ENCODE measurements at regions not wholly inside any gene's neighbourhood (a gene's known extent, or its start where the extent isn't known, plus 50 kb on each side); places are given as distances from the start of the nearest gene placed in this dataset.

- H3K27me3 ChIP-seq (ENCODE audit: low read depth, low read length): no peaks in the 10 kb centered on the region
- peak overlapping the region; percentile 42; the same call in 1 of the 2 replicates for H3K27ac ChIP-seq (ENCODE audit: low read length)
- no peaks in the 10 kb centered on the region for H3K9me3 ChIP-seq (ENCODE audit: insufficient read depth, low read length)
- peaks cover 39% of the 10 kb centered on the region for H3K4me1 ChIP-seq (ENCODE audit: low read length)
- no peaks in the 10 kb centered on the region for H3K79me2 ChIP-seq (ENCODE audit: low read length)
- H3K9ac ChIP-seq (ENCODE audit: low read length): peak overlapping the region; percentile 64; the same call in 1 of the 2 replicates
- peak overlapping the region; percentile 75; the same call in 1 of the 2 replicates for H3K4me2 ChIP-seq (ENCODE audit: low read length)
- H3K36me3 ChIP-seq (replicated peaks; ENCODE audit: low read depth, low read length): peaks cover 3% of the 10 kb centered on the region
- no peak overlapping the region for H2AFZ ChIP-seq (ENCODE audit: low read depth, low read length)
- H3K4me3 ChIP-seq (ENCODE audit: low read length): no peak overlapping the region
- TF ChIP-seq EZH2phosphoT487 (IDR thresholded peaks at IDR 0.05; ENCODE audit: low read depth) (no peak), CTCF (IDR thresholded peaks at IDR 0.05; ENCODE audit: low read depth, low read length) (no peak)
- no peaks in the 10 kb centered on the region for H4K20me1 ChIP-seq (ENCODE audit: insufficient read depth, low read length)
Measured at GRCh38 chr5:54720341-54720740, 202.8 kb downstream of the SNX18 start.

- H3K27ac ChIP-seq (ENCODE audit: low read length): peak overlapping the region; percentile 42
- H2AFZ ChIP-seq (ENCODE audit: low read depth, low read length): 0 out of 2 replicates have a peak overlapping the region, but pooled peaks have one; percentile 3
- H3K27me3 ChIP-seq (ENCODE audit: low read depth, low read length): no peaks in the 10 kb centered on the region
- no peaks in the 10 kb centered on the region for H3K79me2 ChIP-seq (ENCODE audit: low read length)
- H4K20me1 ChIP-seq (ENCODE audit: insufficient read depth, low read length): no peaks in the 10 kb centered on the region
- H3K4me2 ChIP-seq (ENCODE audit: low read length): peak overlapping the region; percentile 75
- H3K9me3 ChIP-seq (ENCODE audit: insufficient read depth, low read length): 0 out of 2 replicates have a peak, but pooled peaks cover 2% of the 10 kb centered on the region
- peak overlapping the region; percentile 64 for H3K9ac ChIP-seq (ENCODE audit: low read length)
- peaks cover 39% of the 10 kb centered on the region for H3K4me1 ChIP-seq (ENCODE audit: low read length)
- H3K4me3 ChIP-seq (ENCODE audit: low read length): peak overlapping the region; percentile 26; the same call in 1 of the 2 replicates
- H3K36me3 ChIP-seq (replicated peaks; ENCODE audit: low read depth, low read length): peaks cover 3% of the 10 kb centered on the region
- TF ChIP-seq EZH2phosphoT487 (IDR thresholded peaks at IDR 0.05; ENCODE audit: low read depth): no peak
- no peak for TF ChIP-seq CTCF (IDR thresholded peaks at IDR 0.05; ENCODE audit: low read depth, low read length)
Measured at GRCh38 chr5:54719384-54720283, 202.1 kb downstream of the SNX18 start.

GRCh38 chr5:54718656-54719055 is 201.1 kb downstream of the SNX18 start:
- Histone ChIP-seq H3K27me3 (ENCODE audit: low read depth, low read length) (no peaks in the 10 kb centered on the region), H3K4me3 (ENCODE audit: low read length) (peak overlapping the region; percentile 63; the same call in 1 of the 2 replicates), H3K9ac (ENCODE audit: low read length) (peak overlapping the region; percentile 64), H2AFZ (ENCODE audit: low read depth, low read length) (no peak overlapping the region), H3K79me2 (ENCODE audit: low read length) (no peaks in the 10 kb centered on the region), H3K36me3 (replicated peaks; ENCODE audit: low read depth, low read length) (peaks cover 3% of the 10 kb centered on the region), H3K4me2 (ENCODE audit: low read length) (peak overlapping the region; percentile 75), H3K9me3 (ENCODE audit: insufficient read depth, low read length) (0 out of 2 replicates have a peak, but pooled peaks cover 4% of the 10 kb centered on the region), H3K4me1 (ENCODE audit: low read length) (peaks cover 39% of the 10 kb centered on the region), H3K27ac (ENCODE audit: low read length) (peak overlapping the region; percentile 98), H4K20me1 (ENCODE audit: insufficient read depth, low read length) (no peaks in the 10 kb centered on the region)
- TF ChIP-seq CTCF (IDR thresholded peaks at IDR 0.05; ENCODE audit: low read depth, low read length): no peak
- no peak for TF ChIP-seq EZH2phosphoT487 (IDR thresholded peaks at IDR 0.05; ENCODE audit: low read depth)

GRCh38 chr5:54717870-54718269 is 200.3 kb downstream of the SNX18 start:
- H2AFZ ChIP-seq (ENCODE audit: low read depth, low read length): no peak overlapping the region
- H4K20me1 ChIP-seq (ENCODE audit: insufficient read depth, low read length): no peaks in the 10 kb centered on the region
- H3K9ac ChIP-seq (ENCODE audit: low read length): peak overlapping the region; percentile 64
- H3K27ac ChIP-seq (ENCODE audit: low read length): peak overlapping the region; percentile 98
- 0 out of 2 replicates have a peak, but pooled peaks cover 4% of the 10 kb centered on the region for H3K9me3 ChIP-seq (ENCODE audit: insufficient read depth, low read length)
- H3K27me3 ChIP-seq (ENCODE audit: low read depth, low read length): no peaks in the 10 kb centered on the region
- peak overlapping the region; percentile 75 for H3K4me2 ChIP-seq (ENCODE audit: low read length)
- no peaks in the 10 kb centered on the region for H3K79me2 ChIP-seq (ENCODE audit: low read length)
- peak overlapping the region; percentile 63 for H3K4me3 ChIP-seq (ENCODE audit: low read length)
- H3K4me1 ChIP-seq (ENCODE audit: low read length): peaks cover 39% of the 10 kb centered on the region
- TF ChIP-seq EZH2phosphoT487 (IDR thresholded peaks at IDR 0.05; ENCODE audit: low read depth) (no peak), CTCF (IDR thresholded peaks at IDR 0.05; ENCODE audit: low read depth, low read length) (no peak)
- peaks cover 3% of the 10 kb centered on the region for H3K36me3 ChIP-seq (replicated peaks; ENCODE audit: low read depth, low read length)

All from OCI-LY3 (cell line).